ENCODE measurements at regions not wholly inside any gene's neighbourhood (a gene's known extent, or its start where the extent isn't known, plus 50 kb on each side); places are given as distances from the start of the nearest gene placed in this dataset.

DNA sequence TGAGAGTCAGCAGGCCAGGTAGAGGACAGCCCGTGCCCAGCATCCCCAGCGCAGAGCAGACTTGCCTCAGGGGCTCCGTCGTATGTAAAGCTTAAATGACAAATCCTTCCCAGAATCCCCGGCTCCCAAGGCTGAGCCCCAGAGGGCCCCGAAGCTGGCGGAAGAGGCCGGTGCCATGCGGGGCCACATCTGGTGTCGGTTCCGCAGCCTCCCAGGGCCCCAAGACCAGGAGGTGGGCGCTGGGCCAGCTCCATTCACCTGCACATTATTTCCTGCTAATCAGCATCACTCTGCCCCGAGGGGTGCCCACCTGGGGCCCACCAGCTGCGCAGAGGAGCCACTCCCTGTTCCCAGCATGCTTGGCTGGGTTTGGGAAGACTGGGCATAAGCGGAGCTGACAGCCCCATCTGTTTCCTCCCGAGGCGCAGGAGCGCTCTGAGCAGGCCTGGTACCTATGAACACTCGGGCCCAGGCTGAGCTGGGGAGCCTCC is 124.0 kb upstream of the PPP1R26 start (continued):
- TF ChIP-seq, protein P1, sequence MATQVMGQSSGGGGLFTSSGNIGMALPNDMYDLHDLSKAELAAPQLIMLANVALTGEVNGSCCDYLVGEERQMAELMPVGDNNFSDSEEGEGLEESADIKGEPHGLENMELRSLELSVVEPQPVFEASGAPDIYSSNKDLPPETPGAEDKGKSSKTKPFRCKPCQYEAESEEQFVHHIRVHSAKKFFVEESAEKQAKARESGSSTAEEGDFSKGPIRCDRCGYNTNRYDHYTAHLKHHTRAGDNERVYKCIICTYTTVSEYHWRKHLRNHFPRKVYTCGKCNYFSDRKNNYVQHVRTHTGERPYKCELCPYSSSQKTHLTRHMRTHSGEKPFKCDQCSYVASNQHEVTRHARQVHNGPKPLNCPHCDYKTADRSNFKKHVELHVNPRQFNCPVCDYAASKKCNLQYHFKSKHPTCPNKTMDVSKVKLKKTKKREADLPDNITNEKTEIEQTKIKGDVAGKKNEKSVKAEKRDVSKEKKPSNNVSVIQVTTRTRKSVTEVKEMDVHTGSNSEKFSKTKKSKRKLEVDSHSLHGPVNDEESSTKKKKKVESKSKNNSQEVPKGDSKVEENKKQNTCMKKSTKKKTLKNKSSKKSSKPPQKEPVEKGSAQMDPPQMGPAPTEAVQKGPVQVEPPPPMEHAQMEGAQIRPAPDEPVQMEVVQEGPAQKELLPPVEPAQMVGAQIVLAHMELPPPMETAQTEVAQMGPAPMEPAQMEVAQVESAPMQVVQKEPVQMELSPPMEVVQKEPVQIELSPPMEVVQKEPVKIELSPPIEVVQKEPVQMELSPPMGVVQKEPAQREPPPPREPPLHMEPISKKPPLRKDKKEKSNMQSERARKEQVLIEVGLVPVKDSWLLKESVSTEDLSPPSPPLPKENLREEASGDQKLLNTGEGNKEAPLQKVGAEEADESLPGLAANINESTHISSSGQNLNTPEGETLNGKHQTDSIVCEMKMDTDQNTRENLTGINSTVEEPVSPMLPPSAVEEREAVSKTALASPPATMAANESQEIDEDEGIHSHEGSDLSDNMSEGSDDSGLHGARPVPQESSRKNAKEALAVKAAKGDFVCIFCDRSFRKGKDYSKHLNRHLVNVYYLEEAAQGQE (IDR thresholded peaks at IDR 0.05; ENCODE audit: borderline replicate concordance): no peak
- TF ChIP-seq, protein P1 (CRISPR knock-in tag; IDR thresholded peaks at IDR 0.05; ENCODE audit: low read depth): no peak
- TF ChIP-seq, protein P2, sequence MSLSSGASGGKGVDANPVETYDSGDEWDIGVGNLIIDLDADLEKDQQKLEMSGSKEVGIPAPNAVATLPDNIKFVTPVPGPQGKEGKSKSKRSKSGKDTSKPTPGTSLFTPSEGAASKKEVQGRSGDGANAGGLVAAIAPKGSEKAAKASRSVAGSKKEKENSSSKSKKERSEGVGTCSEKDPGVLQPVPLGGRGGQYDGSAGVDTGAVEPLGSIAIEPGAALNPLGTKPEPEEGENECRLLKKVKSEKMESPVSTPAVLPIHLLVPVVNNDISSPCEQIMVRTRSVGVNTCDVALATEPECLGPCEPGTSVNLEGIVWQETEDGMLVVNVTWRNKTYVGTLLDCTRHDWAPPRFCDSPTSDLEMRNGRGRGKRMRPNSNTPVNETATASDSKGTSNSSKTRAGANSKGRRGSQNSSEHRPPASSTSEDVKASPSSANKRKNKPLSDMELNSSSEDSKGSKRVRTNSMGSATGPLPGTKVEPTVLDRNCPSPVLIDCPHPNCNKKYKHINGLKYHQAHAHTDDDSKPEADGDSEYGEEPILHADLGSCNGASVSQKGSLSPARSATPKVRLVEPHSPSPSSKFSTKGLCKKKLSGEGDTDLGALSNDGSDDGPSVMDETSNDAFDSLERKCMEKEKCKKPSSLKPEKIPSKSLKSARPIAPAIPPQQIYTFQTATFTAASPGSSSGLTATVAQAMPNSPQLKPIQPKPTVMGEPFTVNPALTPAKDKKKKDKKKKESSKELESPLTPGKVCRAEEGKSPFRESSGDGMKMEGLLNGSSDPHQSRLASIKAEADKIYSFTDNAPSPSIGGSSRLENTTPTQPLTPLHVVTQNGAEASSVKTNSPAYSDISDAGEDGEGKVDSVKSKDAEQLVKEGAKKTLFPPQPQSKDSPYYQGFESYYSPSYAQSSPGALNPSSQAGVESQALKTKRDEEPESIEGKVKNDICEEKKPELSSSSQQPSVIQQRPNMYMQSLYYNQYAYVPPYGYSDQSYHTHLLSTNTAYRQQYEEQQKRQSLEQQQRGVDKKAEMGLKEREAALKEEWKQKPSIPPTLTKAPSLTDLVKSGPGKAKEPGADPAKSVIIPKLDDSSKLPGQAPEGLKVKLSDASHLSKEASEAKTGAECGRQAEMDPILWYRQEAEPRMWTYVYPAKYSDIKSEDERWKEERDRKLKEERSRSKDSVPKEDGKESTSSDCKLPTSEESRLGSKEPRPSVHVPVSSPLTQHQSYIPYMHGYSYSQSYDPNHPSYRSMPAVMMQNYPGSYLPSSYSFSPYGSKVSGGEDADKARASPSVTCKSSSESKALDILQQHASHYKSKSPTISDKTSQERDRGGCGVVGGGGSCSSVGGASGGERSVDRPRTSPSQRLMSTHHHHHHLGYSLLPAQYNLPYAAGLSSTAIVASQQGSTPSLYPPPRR (CRISPR knock-in tag; IDR thresholded peaks at IDR 0.05; ENCODE audit: borderline replicate concordance): no peak
- no peak for TF ChIP-seq CBX1 (IDR thresholded peaks at IDR 0.05; ENCODE audit: low read depth)
- TF ChIP-seq KHSRP (IDR thresholded peaks at IDR 0.05): no peak
- TF ChIP-seq SRSF7 (optimal IDR thresholded peaks at IDR 0.05; ENCODE audit: low read depth, low read length): no peak
- no peak for TF ChIP-seq ZNF311 (CRISPR knock-in tag; IDR thresholded peaks at IDR 0.05)
- no peak for TF ChIP-seq TRIM28 (IDR thresholded peaks at IDR 0.05)
- TF ChIP-seq, protein P3, sequence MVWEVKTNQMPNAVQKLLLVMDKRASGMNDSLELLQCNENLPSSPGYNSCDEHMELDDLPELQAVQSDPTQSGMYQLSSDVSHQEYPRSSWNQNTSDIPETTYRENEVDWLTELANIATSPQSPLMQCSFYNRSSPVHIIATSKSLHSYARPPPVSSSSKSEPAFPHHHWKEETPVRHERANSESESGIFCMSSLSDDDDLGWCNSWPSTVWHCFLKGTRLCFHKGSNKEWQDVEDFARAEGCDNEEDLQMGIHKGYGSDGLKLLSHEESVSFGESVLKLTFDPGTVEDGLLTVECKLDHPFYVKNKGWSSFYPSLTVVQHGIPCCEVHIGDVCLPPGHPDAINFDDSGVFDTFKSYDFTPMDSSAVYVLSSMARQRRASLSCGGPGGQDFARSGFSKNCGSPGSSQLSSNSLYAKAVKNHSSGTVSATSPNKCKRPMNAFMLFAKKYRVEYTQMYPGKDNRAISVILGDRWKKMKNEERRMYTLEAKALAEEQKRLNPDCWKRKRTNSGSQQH (CRISPR knock-in tag; IDR thresholded peaks at IDR 0.05): no peak
- TF ChIP-seq GABPB2 (CRISPR knock-in tag; conservative IDR thresholded peaks at IDR 0.05): no peak
- TF ChIP-seq POLR2AphosphoS2 (IDR thresholded peaks at IDR 0.05; ENCODE audit: low read length): no peak
- TF ChIP-seq CHD2 (IDR thresholded peaks at IDR 0.05; ENCODE audit: low read depth, low read length): no peak

Data from K562 (cell line).